ENCODE measurements at regions not wholly inside any gene's neighbourhood (a gene's known extent, or its start where the extent isn't known, plus 50 kb on each side); places are given as distances from the start of the nearest gene placed in this dataset.

DNA sequence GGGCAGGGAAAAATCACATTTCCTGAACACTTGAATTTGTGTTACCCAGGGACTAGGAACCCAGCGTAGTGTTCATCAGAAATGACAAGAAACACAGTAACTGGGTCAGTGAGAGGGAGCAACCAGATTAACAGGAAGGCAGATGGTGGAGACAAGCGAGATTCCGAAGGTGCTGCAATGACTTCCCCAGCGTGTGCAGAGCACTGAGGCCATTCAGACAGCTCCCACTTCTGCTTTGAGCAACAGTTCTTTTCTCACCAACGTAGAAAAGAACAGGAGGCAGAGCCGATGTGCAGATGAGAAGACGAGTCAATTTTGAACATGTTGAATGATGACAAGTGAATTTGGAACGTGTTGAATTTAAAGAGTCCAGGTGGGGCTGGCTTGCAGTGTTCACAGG lies 63.1 kb upstream of the IFNGR1 start:
- TF ChIP-seq, protein P1, sequence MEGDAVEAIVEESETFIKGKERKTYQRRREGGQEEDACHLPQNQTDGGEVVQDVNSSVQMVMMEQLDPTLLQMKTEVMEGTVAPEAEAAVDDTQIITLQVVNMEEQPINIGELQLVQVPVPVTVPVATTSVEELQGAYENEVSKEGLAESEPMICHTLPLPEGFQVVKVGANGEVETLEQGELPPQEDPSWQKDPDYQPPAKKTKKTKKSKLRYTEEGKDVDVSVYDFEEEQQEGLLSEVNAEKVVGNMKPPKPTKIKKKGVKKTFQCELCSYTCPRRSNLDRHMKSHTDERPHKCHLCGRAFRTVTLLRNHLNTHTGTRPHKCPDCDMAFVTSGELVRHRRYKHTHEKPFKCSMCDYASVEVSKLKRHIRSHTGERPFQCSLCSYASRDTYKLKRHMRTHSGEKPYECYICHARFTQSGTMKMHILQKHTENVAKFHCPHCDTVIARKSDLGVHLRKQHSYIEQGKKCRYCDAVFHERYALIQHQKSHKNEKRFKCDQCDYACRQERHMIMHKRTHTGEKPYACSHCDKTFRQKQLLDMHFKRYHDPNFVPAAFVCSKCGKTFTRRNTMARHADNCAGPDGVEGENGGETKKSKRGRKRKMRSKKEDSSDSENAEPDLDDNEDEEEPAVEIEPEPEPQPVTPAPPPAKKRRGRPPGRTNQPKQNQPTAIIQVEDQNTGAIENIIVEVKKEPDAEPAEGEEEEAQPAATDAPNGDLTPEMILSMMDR (IDR thresholded peaks at IDR 0.05; ENCODE audit: insufficient read depth, low read depth, low read length): no peak
- no peak for TF ChIP-seq EZH2 (IDR thresholded peaks at IDR 0.05; ENCODE audit: insufficient read depth, low read length)
